Colonic mucosa (tissue), 4 donors: ENCODE measurements at regions not wholly inside any gene's neighbourhood (a gene's known extent, or its start where the extent isn't known, plus 50 kb on each side); places are given as distances from the start of the nearest gene placed in this dataset.

ENCODE experiments used
- DNase-seq: peaks from one replicate; pipeline ENCODE4 v3.0.0-alpha.2; 2020
- H3K27ac ChIP-seq: fragments of 200-600 bp; one replicate; pipeline ENCODE4 v1.8.0; 2021
- H3K27me3 ChIP-seq: fragments of 200-600 bp; one replicate; pipeline ENCODE4 v1.8.0; 2021
- H3K36me3 ChIP-seq: fragments of 200-600 bp; one replicate; pipeline ENCODE4 v1.8.0; 2021
- H3K4me1 ChIP-seq: fragments of 200-600 bp; one replicate; pipeline ENCODE4 v1.8.0; 2021; ENCODE audit warnings: mild to moderate bottlenecking
- H3K4me3 ChIP-seq: fragments of 200-600 bp; one replicate; pipeline ENCODE4 v1.8.0; 2021
- H3K9ac ChIP-seq, 2 donors: one replicate each; pipeline ENCODE4 v1.7.0; 2013; ENCODE audit warnings: control low read depth in 2 of 2, low read depth in 2 of 2, low read length in 2 of 2
- H3K9me3 ChIP-seq: fragments of 200-600 bp; one replicate; pipeline ENCODE4 v1.8.0; 2021
- intact Hi-C: fragments of 100-400 bp; cut with DNase I; formaldehyde crosslinking; loops from one replicate; pipeline ENCODE4 v1.14.1; 2022
- TF ChIP-seq, protein P1 (sequence below): fragments of 200-600 bp; IDR thresholded peaks from one replicate; pipeline ENCODE4 v1.8.0; 2022; ENCODE audit warnings: antibody characterized with exemption, mild to moderate bottlenecking
- donor health status: healthy.
- donor health status: DM: no; HTN: no; CAD: no.
- donor health status: DM: no; HTN: no; CAD: no.

DNA sequence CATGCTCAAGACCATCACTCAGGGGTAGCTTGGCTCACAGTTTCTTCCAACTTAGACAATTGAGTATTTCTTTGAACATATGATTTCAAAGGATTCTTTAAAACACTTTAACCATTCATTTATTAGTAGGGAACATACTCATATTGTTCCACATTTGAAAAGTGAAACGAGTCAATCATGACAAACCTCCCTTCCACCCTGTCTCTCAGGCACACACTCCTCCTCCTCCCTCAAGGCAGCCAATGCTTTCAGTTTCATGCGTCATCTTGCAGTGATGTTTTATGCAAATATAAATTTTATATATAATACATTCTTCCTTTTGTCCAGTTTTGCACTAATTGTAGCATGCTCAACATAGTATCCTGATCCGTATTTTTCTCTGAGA, 126.0 kb upstream of the BOD1 start:
- no peak for DNase-seq
- TF ChIP-seq, protein P1, sequence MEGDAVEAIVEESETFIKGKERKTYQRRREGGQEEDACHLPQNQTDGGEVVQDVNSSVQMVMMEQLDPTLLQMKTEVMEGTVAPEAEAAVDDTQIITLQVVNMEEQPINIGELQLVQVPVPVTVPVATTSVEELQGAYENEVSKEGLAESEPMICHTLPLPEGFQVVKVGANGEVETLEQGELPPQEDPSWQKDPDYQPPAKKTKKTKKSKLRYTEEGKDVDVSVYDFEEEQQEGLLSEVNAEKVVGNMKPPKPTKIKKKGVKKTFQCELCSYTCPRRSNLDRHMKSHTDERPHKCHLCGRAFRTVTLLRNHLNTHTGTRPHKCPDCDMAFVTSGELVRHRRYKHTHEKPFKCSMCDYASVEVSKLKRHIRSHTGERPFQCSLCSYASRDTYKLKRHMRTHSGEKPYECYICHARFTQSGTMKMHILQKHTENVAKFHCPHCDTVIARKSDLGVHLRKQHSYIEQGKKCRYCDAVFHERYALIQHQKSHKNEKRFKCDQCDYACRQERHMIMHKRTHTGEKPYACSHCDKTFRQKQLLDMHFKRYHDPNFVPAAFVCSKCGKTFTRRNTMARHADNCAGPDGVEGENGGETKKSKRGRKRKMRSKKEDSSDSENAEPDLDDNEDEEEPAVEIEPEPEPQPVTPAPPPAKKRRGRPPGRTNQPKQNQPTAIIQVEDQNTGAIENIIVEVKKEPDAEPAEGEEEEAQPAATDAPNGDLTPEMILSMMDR, result no peak
- H3K4me1 ChIP-seq, result no peaks in the 10 kb centered on the region
- H3K27ac ChIP-seq, result no peak overlapping the region
- no peaks in the 10 kb centered on the region for H3K36me3 ChIP-seq
- H3K9ac ChIP-seq, result no peak overlapping the region
- H3K27me3 ChIP-seq, result no peaks in the 10 kb centered on the region
- H3K9me3 ChIP-seq, result no peaks in the 10 kb centered on the region
- no peak overlapping the region for H3K4me3 ChIP-seq
- intact Hi-C loops, result no loop called here

DNA sequence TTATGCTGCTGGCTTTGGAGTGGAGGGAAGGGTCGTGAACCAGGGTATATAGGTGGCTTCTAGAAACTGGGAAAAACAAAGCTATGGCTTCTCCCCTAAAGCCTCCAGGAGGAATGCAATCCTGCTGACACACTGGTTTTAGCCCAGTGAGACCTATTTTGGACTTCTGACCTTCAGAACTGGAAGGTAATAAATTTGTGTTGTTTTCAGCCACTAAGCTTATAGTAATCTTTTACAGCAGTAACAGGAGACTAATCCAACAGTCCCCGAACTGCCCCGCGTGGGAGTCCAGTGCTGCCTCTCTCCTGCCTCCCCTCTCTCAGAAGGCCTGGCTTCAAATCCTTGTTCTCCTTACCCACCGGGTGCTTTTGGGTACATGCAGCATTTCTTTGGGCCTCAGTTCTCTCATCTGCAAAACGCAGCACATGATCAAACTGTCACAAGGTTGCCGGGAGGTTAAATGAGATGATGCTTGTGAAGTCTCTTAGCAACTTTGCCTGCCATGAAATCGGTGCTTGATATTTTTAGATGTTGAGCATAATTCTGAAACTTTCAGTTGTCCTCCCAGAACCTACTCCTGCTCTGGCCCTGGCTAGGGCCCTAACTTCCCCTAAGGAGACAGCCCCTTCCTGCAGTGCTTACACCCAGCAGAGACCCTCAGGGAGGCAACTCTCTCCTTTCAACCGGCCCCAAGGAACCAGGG, 127.3 kb upstream of the BOD1 start:
- intact Hi-C loops, result no loop called here
- no peak for DNase-seq
- Histone ChIP-seq H3K4me1 (no peaks in the 10 kb centered on the region), H3K36me3 (no peaks in the 10 kb centered on the region), H3K9ac (no peak overlapping the region), H3K4me3 (no peak overlapping the region), H3K9me3 (no peaks in the 10 kb centered on the region), H3K27me3 (no peaks in the 10 kb centered on the region), H3K27ac (no peak overlapping the region)
- TF ChIP-seq, protein P1, result no peak

DNA sequence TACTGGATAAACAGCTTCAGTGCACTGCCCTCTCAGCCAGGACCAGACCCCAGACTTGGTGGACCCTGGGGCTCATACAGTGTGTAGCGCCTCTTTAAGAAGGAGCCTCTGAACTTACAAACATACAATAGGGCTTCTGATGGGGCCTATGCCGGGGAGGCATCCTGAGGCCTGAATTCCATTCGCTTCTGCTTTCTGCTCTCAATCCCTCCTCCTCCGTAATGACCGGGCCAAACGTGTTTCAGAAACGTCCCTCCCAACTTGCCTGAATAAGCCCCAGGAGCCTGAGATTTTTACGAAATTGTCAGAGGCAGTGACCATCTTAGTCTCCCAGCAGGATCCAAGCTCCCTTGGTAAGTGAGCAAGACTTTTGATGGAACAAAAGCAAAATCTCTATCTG, 128.1 kb upstream of the BOD1 start:
- Histone ChIP-seq H3K4me1 (no peaks in the 10 kb centered on the region), H3K36me3 (no peaks in the 10 kb centered on the region), H3K9ac (no peak overlapping the region), H3K27me3 (no peaks in the 10 kb centered on the region), H3K4me3 (no peak overlapping the region), H3K9me3 (no peaks in the 10 kb centered on the region), H3K27ac (no peak overlapping the region)
- no peak for DNase-seq
- intact Hi-C loops, result no loop called here
- TF ChIP-seq, protein P1, result no peak

DNA sequence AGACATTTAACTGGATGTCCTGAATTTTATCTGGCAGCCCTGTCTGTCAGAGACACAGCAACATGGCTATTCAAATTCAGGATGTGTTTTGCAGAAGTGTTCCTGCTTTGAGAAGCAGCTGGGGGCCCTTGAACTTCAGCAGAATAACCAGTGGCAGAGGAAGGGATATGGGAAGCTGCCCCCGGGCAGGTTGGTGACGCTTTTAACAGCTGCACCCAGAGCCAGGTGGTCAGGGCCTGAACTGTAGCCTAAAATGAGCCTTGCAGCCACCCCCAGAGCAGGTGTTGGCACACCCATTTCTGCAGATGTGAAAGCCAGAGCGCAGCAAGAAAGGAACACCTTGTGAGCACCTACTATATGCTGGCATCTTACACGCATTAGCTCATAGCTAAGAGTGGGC, 128.7 kb upstream of the BOD1 start:
- no peak for DNase-seq
- intact Hi-C loops, result no loop called here

DNA sequence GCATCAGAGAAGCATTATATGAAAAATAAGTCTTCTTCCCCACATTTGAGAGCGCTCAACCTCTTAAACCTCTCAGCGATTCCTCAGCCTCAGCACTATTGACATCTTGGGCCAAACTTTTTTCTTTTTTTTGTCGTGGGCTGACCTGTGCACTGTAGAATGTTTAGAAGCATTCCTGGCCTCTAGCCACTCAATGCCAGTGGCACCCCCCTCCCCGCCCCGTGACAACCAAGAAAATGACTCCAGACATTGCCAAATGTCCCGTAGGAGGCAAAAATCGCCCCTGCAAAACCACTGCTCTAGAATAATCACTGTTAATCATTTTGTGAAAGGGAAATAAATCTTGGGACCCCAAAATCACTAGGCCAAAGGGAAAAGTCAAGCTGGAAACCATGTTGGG, 129.1 kb upstream of the BOD1 start:
- no peak overlapping the region for H3K9ac ChIP-seq
- TF ChIP-seq, protein P1, result no peak
- no peaks in the 10 kb centered on the region for H3K36me3 ChIP-seq
- H3K27ac ChIP-seq, result no peak overlapping the region
- intact Hi-C loops, result no loop called here
- no peaks in the 10 kb centered on the region for H3K27me3 ChIP-seq
- H3K9me3 ChIP-seq, result no peaks in the 10 kb centered on the region
- no peak overlapping the region for H3K4me3 ChIP-seq
- H3K4me1 ChIP-seq, result no peaks in the 10 kb centered on the region
- DNase-seq, result no peak

More for the DNA sequence above, 128.7 kb upstream of the BOD1 start:
- Histone ChIP-seq H3K9ac (no peak overlapping the region), H3K27me3 (no peaks in the 10 kb centered on the region), H3K4me3 (no peak overlapping the region), H3K36me3 (no peaks in the 10 kb centered on the region), H3K4me1 (no peaks in the 10 kb centered on the region), H3K27ac (no peak overlapping the region), H3K9me3 (no peaks in the 10 kb centered on the region)
- TF ChIP-seq, protein P1, result no peak
